ENCODE measurements at regions not wholly inside any gene's neighbourhood (a gene's known extent, or its start where the extent isn't known, plus 50 kb on each side); places are given as distances from the start of the nearest gene placed in this dataset.
A peak's percentile ranks its signal among the peaks of the same experiment; 100 is the strongest.

GRCh38 chr18:28792404-28793086 is 615.6 kb upstream of the CDH2 start:
- ChIA-PET CTCF (no interaction called here), POLR2A (interaction anchor here (0.8 kb wide), 1 partner anchor 25 kb away, joined by 3 read pairs; no protein-coding TSS in a partner anchor)
- no peak for ATAC-seq
- no peak for FAIRE-seq
- Histone ChIP-seq H3K9me3 (no peaks in the 10 kb centered on the region), H3K4me1 (0 out of 3 replicates have a peak, but pooled peaks cover 7% of the 10 kb centered on the region), H3K4me2 (peak overlapping the region; percentile 38), H3K4me3 (no peak overlapping the region), H3K27ac (no peak overlapping the region)
- 15% methylated on average over 4 of the region's 4 CpGs for WGBS (ENCODE audit: missing lambda C conversion rate)
- TF ChIP-seq ZFP36 (IDR thresholded peaks at IDR 0.05; ENCODE audit: borderline replicate concordance, partially characterized antibody) (no peak), CHD2 (IDR thresholded peaks at IDR 0.05; ENCODE audit: low read length, partially characterized antibody) (no peak), BCL3 (IDR thresholded peaks at IDR 0.05) (no peak), HOXA7 (CRISPR knock-in tag; IDR thresholded peaks at IDR 0.05) (no peak), MAFK (IDR thresholded peaks at IDR 0.05; ENCODE audit: partially characterized antibody) (no peak), GATA3 (IDR thresholded peaks at IDR 0.05; ENCODE audit: borderline replicate concordance) (no peak), NFE2L2 (conservative IDR thresholded peaks at IDR 0.05; ENCODE audit: low read length) (no peak), SREBF2 (IDR thresholded peaks at IDR 0.05) (no peak), KDM1A (IDR thresholded peaks at IDR 0.05; ENCODE audit: low read depth) (no peak), HDAC2 (IDR thresholded peaks at IDR 0.05) (no peak), ZC3H11A (IDR thresholded peaks at IDR 0.05) (no peak), KDM5A (IDR thresholded peaks at IDR 0.05) (no peak), RNF2 (IDR thresholded peaks at IDR 0.05; ENCODE audit: borderline replicate concordance, low read depth) (no peak), TFCP2L1 (CRISPR knock-in tag; IDR thresholded peaks at IDR 0.05) (no peak), ZSCAN20 (CRISPR knock-in tag; IDR thresholded peaks at IDR 0.05) (no peak), HMGXB4 (CRISPR knock-in tag; IDR thresholded peaks at IDR 0.05; ENCODE audit: borderline replicate concordance) (no peak), RAD21 (conservative IDR thresholded peaks at IDR 0.05 in 1 of 2, IDR thresholded peaks at IDR 0.05 in 1 of 2) (no peak)
- TF ChIP-seq, protein P1, sequence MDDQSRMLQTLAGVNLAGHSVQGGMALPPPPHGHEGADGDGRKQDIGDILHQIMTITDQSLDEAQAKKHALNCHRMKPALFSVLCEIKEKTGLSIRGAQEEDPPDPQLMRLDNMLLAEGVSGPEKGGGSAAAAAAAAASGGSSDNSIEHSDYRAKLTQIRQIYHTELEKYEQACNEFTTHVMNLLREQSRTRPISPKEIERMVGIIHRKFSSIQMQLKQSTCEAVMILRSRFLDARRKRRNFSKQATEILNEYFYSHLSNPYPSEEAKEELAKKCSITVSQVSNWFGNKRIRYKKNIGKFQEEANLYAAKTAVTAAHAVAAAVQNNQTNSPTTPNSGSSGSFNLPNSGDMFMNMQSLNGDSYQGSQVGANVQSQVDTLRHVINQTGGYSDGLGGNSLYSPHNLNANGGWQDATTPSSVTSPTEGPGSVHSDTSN (IDR thresholded peaks at IDR 0.05) = no peak
- TF ChIP-seq, protein P2, sequence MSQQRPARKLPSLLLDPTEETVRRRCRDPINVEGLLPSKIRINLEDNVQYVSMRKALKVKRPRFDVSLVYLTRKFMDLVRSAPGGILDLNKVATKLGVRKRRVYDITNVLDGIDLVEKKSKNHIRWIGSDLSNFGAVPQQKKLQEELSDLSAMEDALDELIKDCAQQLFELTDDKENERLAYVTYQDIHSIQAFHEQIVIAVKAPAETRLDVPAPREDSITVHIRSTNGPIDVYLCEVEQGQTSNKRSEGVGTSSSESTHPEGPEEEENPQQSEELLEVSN (IDR thresholded peaks at IDR 0.05; ENCODE audit: borderline replicate concordance, low read depth) = no peak
- TF ChIP-seq, protein P3, sequence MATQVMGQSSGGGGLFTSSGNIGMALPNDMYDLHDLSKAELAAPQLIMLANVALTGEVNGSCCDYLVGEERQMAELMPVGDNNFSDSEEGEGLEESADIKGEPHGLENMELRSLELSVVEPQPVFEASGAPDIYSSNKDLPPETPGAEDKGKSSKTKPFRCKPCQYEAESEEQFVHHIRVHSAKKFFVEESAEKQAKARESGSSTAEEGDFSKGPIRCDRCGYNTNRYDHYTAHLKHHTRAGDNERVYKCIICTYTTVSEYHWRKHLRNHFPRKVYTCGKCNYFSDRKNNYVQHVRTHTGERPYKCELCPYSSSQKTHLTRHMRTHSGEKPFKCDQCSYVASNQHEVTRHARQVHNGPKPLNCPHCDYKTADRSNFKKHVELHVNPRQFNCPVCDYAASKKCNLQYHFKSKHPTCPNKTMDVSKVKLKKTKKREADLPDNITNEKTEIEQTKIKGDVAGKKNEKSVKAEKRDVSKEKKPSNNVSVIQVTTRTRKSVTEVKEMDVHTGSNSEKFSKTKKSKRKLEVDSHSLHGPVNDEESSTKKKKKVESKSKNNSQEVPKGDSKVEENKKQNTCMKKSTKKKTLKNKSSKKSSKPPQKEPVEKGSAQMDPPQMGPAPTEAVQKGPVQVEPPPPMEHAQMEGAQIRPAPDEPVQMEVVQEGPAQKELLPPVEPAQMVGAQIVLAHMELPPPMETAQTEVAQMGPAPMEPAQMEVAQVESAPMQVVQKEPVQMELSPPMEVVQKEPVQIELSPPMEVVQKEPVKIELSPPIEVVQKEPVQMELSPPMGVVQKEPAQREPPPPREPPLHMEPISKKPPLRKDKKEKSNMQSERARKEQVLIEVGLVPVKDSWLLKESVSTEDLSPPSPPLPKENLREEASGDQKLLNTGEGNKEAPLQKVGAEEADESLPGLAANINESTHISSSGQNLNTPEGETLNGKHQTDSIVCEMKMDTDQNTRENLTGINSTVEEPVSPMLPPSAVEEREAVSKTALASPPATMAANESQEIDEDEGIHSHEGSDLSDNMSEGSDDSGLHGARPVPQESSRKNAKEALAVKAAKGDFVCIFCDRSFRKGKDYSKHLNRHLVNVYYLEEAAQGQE (IDR thresholded peaks at IDR 0.05) = no peak
- no peak for DNase-seq (ENCODE audit: low read depth in 1 of 2, low spot score in 1 of 2)
